Epidermal melanocyte (primary cell): ENCODE measurements at regions not wholly inside any gene's neighbourhood (a gene's known extent, or its start where the extent isn't known, plus 50 kb on each side); places are given as distances from the start of the nearest gene placed in this dataset.

Source experiments
- DNase-seq: peaks from one replicate; pipeline ENCODE4 v3.0.0; 2011; ENCODE audit warnings: low spot score; ENCODE audit not compliant: insufficient read length

DNA sequence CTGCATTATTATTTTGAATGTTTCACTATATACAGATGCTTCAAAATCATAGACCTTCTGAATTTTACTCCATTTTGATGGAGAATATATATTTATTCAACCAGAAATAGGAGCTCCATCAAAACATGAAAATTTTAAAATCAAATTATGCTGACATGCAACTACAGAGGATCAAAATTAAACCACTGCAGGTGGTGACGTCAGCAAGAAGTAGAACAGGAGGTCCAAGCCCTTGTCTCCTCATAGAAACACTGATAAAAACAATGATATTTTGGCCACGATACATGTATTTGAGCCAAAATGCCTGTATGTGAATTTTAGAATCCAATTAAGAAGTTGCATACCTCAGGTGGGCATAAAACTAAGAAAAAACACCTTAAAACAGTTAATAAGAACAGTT lies 236.6 kb upstream of the FBXL7 start:
- no peak for DNase-seq

DNA sequence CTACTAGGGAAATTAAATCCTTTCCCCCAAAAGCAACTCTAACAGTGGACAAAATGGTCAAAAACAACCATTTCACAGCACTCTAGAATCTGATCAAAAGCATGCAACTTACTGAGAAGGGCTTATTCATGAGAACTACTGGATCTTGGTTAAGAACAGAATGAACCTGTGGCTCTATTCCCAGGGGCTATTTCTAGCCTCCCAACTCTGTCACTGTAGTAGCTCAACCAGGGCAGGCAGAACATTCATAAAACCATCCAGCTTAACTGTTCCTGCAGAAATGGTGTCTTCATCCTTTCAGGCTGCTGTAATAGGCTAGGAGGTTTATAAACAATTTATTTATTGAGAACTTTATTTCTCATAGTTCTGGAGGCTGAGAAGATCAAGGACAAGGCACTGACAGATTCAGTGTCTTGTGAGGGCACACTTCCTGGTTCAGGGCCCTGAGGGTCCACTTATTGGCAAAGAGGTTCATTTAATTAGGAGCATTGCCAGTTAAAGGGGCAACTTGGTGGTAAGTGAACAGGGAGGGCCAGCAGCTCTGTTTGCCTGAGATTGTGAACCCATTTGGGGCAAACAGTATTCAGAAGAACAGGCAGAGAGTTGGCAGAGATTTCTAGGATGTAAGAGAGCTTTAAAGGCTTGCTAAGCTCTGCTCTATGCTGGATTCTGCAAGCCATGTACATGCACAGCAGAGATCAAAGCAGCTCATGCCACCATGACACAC lies 238.5 kb upstream of the FBXL7 start:
- no peak for DNase-seq

DNA sequence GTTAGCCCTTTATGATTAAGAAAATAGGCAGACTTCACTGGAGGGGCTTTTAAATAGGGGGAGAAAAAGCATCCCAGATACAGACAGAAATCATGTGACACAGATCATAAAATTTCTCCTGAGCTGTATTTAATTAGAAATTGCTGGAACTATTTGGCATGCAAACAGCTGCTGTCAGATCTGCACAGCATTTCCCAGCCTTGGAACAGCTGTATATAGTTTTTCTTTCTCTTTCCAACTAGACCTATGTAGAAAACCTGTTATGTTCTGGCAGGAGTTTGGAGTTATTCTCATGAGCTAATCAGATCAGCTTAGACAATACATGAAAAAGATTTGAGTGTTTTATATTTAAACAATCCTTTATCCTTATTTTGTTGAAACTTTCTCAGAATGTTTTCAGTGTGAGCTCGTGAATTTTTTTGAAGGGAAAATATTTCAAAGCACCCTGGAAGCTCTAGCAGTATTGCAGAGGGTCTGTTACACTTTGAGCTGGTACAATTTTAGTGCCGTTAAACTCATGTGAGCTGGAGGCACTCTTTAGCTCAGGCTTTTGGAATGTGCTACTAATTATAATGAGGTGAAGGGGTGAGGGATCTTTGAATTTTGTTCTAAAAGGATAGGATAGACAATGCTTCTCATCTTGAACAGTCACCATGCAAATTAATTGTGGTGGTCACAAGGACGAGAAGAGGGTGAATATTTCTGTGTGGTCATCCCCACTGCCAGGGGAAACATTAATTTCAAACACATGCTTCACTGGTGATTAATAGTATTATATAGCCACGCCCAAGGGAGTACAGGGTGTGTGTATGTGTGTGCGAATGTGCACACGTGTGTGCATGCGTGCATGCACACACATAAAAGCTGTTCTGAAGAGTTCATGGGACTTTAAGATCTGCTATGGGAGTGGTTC lies 239.4 kb upstream of the FBXL7 start:
- no peak for DNase-seq

DNA sequence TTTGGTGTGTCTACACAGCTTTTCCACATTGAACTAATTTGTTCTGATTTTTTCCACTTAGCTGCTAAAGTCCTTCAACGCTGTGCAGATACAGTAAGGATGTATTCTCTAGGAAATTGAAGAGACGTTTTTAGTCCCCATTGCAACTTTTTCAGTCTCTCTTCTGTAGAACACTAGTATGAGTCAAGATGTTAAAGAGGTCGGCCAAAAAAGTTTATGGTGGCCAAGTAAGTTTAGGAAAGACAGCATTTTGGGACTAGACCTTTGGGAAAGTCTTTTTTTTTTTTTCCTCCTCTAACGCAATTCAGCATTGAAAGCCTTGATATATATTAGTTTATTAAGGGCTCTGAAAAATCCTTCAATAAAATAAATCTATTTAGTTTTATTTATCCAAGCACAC lies 243.5 kb upstream of the FBXL7 start:
- no peak for DNase-seq

DNA sequence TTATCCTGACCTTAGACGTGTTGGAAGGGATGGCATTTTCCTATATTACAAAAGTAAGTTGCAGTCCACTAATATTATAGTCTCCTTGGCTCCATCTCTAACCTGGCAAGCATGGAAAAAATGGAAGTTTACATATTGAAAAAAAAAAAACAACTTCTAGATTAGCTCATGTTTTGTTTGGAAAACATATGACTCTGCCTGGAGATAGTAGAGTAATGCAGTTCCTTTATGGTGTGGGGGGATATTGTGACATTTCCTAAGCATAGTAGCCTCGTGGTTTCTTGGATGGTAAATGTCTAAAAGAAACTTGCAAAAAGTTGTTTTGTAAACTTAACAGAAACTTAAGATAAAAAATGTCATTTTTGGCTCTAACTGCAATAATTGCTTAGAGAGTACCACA lies 244.4 kb upstream of the FBXL7 start:
- DNase-seq, result no peak

DNA sequence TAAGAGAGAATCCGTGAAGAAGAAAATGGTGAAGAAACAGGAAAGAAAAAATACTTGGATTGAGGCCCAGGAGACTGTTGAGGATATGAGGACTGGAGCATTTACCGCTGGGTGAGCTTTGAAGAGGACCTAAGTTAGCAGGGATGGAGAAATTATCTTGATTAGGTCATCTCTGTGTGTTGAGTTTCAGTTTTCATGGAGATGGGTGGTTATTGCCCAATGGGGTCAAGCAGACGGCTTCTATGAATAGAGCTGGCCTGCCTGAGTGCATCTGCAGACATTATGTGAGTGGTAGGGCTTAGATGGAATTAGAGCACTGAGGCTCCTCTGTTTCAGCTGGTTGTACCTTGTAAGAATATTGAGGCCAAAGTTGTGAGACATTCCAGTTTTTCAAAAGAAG lies 245.4 kb upstream of the FBXL7 start:
- no peak for DNase-seq

DNA sequence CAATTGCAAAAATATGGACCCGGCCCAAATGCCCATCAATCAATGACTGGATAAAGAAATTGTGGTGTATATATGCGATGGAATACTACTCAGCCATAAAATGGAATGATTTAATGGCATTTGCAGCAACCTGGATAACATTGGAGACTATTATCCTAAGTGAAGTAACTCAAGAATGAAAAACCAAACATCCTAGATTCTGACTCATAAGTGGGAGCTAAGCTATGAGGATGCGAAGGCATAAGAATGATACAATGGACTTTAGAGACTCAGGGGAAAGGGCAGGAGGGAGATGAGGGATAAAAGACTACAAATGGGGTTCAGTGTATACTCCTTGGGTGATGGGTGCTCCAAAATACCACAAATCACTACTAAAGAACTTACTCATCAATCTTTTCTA lies 247.6 kb upstream of the FBXL7 start:
- DNase-seq, result no peak

DNA sequence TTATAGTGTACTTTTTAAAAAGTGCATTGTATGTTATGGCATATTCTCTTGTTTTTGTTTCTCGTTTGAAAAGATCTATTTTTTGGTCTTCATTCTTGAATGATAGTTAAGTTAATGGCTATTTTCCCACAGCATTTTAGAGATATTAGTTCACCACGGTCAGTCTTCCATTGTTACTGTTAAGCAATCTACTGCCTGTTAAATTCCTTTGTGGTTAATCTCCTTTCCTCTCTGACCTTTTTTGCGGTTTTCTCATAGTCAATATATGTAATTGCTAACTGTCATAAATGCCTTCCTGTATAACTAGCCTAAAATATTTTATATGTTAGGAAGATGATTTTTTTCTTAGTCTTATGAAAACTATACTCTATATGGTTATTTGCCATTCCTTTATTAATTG lies 250.8 kb upstream of the FBXL7 start:
- DNase-seq, result no peak

DNA sequence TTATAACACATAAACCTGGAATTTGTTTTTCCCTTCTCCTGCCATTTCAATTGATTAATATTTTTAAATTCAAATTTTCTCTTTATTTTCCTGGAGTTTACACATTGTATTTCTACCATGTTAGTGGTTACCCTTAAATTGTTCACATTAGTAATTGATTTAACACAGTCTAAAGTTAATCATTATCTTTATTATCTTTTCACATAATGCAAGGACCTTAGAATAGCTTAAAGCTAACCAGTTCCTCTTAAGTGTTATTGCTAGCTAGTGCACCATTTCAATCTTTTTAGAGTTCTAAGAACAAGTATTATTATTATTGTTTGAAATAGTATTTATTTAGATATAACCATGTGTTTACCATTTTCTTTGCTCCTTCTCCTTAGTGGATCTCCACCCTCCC lies 251.2 kb upstream of the FBXL7 start:
- DNase-seq, result no peak

DNA sequence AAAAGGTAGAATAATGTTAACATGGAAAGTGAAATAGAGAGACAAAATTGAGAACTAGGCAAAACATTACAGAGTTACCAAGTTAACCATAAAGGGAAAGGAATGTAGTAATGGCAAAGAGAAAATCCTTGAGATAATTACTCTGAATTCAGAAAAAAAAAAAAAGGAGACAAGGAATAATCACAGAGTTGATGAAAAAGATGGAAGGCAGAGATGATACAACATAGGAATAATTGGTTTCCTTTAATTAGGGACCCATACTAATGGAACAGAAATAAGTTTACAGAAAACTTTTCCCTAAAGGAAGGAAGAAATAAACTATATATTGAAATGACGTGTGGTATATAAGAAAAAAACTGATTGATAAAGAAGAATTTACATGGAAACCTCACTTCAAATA lies 254.1 kb upstream of the FBXL7 start:
- DNase-seq, result no peak

DNA sequence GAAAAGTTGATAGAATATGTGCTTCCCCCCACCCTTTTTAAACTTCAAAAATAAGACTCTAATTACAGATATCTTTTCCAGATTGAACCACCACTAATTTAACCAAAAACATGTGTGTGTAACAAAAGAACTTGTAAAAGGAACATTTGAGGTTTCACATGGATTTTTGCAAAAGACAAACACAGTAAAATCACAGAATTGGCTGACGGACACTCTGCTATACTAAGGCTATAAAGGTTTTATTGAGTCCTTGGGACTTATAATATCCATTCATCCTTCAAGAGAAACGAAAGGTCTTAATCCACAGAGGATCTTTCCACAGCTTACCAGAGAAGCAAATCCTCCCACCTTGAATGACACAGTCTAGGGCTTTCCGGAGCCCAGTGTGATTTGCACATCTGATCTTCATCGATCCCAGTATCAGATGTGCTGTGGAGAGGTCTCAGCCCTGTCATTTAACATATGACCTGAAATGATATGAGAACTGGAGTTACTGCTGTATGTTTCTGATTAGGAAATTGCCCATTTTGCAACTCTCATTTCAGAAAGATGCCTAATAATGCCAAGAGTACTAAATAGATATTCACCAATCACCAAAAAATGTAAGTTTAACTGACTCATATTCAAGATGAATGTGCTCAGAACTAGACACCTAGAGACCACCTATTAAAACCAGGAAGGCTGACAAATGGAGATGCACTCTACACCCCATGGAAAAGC lies 256.5 kb upstream of the FBXL7 start:
- no peak for DNase-seq

DNA sequence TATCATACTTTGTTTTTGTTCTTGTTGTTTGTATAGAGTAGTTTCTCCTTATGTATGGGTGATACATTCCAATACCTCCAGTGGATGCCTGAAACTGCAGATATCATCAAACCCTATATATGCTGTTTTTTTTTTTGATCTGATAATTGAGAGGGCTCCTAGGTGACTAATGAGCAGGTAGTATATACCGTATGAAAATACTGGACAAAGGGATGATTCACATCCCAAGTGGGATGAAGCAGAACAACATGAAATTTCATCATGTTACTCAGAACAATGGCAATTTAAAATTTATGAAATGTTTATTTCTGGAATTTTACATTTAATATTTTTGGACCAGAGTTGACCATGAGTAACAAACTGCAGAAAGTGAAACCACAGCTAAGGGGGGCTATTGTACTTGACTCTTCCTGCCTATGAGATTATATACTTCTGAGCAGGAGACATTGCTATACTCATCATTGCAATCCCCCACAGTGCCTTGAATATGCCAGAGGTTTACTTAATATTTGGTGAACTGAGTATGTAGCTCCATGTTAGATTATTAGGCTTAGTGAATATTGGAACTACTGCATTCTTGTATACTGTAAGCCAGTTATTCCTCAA lies 258.7 kb upstream of the FBXL7 start:
- DNase-seq, result no peak

DNA sequence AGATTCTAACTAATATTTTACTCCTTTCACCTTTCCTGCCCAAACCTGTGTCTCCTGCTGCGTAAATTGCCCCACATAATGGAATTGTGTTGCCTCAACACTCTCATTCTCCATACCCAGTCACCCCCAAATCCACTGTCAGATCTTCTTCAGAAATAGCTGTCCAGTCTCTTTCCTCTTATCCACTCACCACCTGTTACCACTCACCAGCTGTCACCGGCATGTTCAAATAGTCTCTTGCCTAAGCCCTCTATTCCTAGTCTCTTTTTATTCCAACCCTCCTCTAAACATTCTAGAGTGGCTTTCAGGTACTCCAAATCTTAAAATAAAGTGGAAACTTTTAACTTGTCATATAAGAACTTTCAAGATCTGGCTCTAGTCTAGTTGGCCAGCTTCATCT lies 262.0 kb upstream of the FBXL7 start:
- DNase-seq, result no peak

DNA sequence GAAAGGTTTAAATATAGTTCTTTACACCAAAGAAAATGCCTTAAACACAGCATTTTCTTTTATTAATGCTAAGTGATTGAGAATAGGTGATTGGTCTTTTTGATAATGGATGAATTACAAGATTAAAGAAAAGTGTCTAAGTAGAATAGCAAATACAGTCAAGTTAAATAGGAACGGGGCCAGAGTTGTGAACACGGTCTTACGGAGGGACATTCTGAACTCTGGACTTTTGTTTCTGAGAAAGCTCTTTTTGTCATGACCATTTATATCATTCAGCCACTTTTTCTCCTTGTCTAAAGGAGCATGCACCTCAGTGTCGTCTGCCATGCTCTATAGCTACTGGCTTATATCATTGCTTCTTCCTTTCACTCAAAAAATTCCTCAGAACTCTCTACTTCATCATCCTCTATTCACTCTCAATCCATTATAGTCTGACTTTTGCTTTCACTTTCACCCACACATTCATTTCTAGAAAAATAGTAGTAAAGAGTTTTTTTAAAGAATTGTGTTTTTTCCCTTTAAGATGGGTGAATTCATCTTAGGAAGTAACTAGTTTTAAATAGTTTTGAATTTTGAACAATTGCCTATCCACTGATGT lies 263.0 kb upstream of the FBXL7 start:
- DNase-seq, result no peak

DNA sequence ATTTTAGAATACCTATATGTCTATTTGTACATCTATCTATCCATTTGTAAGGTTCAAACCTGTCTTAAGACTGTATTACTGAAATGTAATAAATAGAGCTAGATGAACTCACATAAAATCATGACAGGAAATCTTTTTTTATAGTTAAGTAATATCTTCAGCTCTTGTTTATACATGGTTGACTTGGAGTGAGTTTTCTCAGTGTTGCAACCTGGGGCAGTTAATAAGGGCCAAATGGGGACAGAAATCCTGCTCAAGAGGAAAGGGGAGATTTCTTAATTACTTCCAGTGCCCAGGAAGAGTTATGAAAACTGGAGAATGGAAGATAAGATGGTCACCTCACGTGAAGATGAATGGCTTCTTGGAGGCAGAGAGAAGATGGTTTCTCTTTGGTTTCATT lies 265.1 kb upstream of the FBXL7 start:
- no peak for DNase-seq

DNA sequence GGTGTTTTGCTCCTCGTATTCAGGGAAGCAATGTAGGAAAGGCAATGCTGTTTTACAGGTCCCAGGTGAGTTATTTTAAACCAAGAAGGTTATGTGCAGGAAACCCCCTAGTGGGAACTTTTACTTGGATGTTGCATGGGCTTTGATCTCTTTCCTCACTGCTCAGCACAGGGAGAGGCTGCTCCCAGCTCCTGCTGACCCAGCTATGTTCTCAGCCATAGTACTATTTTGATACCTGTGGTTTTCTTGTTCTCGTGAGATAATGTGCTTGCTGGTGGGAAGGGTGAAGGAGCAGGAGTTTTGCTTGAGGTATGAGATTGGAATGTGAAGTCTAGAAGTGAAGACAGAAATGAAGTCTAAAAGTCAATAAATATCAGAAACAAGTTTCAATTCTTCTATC lies 265.6 kb upstream of the FBXL7 start:
- DNase-seq, result no peak

DNA sequence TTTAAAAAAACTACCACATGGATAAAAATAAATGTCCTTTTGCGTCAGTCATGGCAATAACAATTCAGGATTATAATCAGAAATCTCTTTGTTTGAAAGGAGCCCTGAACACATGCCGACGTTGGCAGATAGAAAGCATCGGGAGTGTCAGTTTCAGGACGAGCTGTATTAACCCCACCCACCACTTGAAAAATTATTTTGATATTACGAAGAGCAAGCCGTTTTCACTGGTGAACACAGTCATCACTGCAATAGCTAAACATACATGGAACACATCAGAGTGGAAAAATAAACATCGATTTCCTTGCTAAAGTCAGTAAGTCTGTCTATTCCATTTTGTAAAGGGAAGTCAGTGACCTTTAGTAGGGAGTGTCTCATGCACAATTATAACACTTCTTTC lies 266.4 kb upstream of the FBXL7 start:
- no peak for DNase-seq

DNA sequence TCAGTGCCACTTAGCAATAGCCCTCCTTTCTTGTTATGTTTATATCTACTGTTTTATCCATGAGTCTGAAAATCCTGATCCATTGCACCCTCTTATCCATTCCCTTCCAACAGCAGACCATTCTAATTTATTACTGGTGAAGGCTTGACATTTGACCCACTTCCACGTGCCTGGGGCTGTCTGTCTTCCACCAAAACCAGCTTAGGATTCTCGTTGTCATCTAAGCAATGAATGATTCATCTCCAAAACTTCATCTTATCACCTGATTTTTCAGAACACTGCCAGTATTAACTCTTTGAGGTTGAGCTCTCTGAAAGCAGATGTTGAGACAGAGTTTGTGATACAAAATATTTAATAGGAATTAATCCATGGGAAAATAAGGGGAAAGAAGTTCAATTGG lies 277.8 kb upstream of the FBXL7 start:
- no peak for DNase-seq

DNA sequence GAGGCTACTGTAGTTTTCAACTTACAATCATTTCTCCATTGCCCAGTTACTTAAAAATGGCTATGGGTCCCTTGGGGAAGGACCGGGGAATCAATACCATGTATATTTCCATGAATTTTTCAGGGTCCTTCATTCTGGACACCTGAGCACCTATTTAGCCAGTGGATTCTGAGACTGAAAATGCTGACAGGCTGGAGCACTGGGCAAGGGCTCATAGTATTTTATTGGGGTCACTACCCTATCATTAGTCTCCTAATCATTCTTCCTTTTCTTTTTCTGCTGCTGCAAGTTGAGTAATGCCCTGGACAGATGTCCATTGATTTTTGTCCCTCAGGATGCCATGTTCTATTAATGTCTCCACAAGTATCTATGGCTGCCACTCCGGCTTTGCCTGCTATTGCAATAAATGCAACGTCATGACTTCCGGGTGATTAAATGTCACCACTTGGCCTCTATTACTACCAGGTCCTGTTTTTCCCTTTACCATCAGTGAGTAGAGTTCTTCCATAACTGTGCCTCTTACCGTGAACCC lies 279.3 kb upstream of the FBXL7 start:
- DNase-seq, result no peak

DNA sequence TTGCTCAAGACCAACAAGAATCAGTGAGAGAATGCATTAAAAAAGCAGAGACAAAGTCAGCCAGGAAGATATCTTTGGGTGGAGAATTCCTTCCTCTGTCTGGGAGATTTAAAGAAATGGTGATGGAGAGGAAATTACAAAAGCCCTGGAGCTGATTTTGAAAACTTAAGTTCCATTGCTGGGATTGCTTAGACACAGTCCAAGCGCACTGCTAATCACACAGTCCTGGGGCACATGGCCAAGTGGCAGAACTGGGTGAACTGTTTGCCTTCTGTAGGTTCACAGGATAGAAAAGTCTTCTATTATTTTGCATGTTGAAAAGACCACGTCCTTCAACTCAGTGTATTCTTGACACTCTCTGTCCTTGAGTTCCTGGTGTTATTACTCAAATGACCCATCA lies 284.9 kb upstream of the FBXL7 start:
- DNase-seq, result no peak

DNA sequence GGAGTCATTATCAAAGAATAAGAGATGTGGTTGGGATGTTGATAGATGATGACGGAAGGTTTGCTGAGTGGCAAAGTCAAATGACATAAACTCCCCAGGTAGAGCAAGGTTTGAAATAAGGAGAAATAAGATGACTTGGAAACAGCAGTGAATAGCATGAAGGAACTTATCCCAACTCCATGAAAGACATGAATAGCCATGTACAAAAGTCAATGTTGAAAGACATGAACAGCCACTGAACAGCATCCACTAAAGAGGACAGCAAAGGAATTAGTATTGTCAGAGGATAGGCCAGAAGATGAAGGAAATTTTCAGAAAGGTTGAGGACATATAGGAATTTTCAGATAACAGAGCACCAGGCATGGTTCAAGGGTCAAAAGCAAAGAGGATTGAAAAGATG lies 286.0 kb upstream of the FBXL7 start:
- DNase-seq, result no peak
